Mucosa of descending colon (tissue), 3 donors: ENCODE measurements at regions not wholly inside any gene's neighbourhood (a gene's known extent, or its start where the extent isn't known, plus 50 kb on each side); places are given as distances from the start of the nearest gene placed in this dataset.

Experiments
- ATAC-seq: fragments of 200-7000 bp; cut with Tn5 transposase; one replicate; pipeline ENCODE4 v1.9.1; 2020; ENCODE audit warnings: mild to moderate bottlenecking, moderate library complexity
- DNase-seq, 3 donors: peaks; one replicate each; pipeline ENCODE4 v3.0.0-alpha.2; 2020
- H3K36me3 ChIP-seq: fragments of 200-600 bp; one replicate; pipeline ENCODE4 v1.8.0; 2021; ENCODE audit warnings: low read depth, mild to moderate bottlenecking
- H3K4me1 ChIP-seq: fragments of 200-600 bp; one replicate; pipeline ENCODE4 v1.8.0; 2021; ENCODE audit warnings: low read depth, mild to moderate bottlenecking
- H3K4me3 ChIP-seq: fragments of 200-600 bp; one replicate; pipeline ENCODE4 v1.8.0; 2021; ENCODE audit warnings: mild to moderate bottlenecking
- H3K9me3 ChIP-seq: fragments of 200-600 bp; one replicate; pipeline ENCODE4 v1.8.0; 2021; ENCODE audit warnings: mild to moderate bottlenecking
- CTCF ChIP-seq: fragments of 200-600 bp; IDR thresholded peaks from one replicate; pipeline ENCODE4 v1.8.0; 2022; ENCODE audit warnings: antibody characterized with exemption, mild to moderate bottlenecking
- intact Hi-C, 2 donors: fragments of 100-400 bp; cut with DNase I in 1 of 2; cut with micrococcal nuclease in 1 of 2; formaldehyde crosslinking; loops; one replicate each; pipeline versions ENCODE4 v1.11.0 to v1.11.1; 2022; cut with DNase I, micrococcal nuclease
- donor health status: DM: no; HTN: no; CAD: no; lungs with moderate emphysema.
- donor health status: DM: no; HTN: no; CAD: no.
- donor health status: DM: no; HTN: yes; CAD: no.

- no peak for DNase-seq
- no peak for TF ChIP-seq CTCF
- Histone ChIP-seq H3K36me3 (no peaks in the 10 kb centered on the region), H3K9me3 (no peaks in the 10 kb centered on the region), H3K4me1 (no peaks in the 10 kb centered on the region), H3K4me3 (no peak overlapping the region)
- intact Hi-C loops = no loop called here
- no peak for ATAC-seq
These were observed 437.4 kb downstream of the PIK3C3 start for GRCh38 chr18:42392416-42392815.

GRCh38 chr18:42392926-42393325, 437.9 kb downstream of the PIK3C3 start:
- Histone ChIP-seq H3K4me3 (no peak overlapping the region), H3K9me3 (no peaks in the 10 kb centered on the region), H3K36me3 (no peaks in the 10 kb centered on the region), H3K4me1 (no peaks in the 10 kb centered on the region)
- TF ChIP-seq CTCF = no peak
- DNase-seq = no peak
- intact Hi-C loops = no loop called here
- no peak for ATAC-seq

GRCh38 chr18:42394238-42394637, 439.2 kb downstream of the PIK3C3 start:
- no peaks in the 10 kb centered on the region for H3K4me1 ChIP-seq
- intact Hi-C loops = no loop called here
- no peaks in the 10 kb centered on the region for H3K9me3 ChIP-seq
- DNase-seq = no peak
- H3K36me3 ChIP-seq = no peaks in the 10 kb centered on the region
- no peak for ATAC-seq
- no peak for TF ChIP-seq CTCF
- no peak overlapping the region for H3K4me3 ChIP-seq

- H3K4me3 ChIP-seq = no peak overlapping the region
- intact Hi-C loops = no loop called here
- no peaks in the 10 kb centered on the region for H3K4me1 ChIP-seq
- ATAC-seq (no peak), DNase-seq (no peak)
- no peak for TF ChIP-seq CTCF
- H3K36me3 ChIP-seq = no peaks in the 10 kb centered on the region
- H3K9me3 ChIP-seq = no peaks in the 10 kb centered on the region
These were observed 446.2 kb downstream of the PIK3C3 start for GRCh38 chr18:42401131-42401673.

GRCh38 chr18:42404151-42404550, 449.1 kb downstream of the PIK3C3 start:
- intact Hi-C loops = no loop called here
- DNase-seq (no peak), ATAC-seq (no peak)
- Histone ChIP-seq H3K36me3 (no peaks in the 10 kb centered on the region), H3K9me3 (no peaks in the 10 kb centered on the region), H3K4me1 (no peaks in the 10 kb centered on the region), H3K4me3 (no peak overlapping the region)
- TF ChIP-seq CTCF = no peak

- no peak for TF ChIP-seq CTCF
- DNase-seq (no peak), ATAC-seq (no peak)
- no peak overlapping the region for H3K4me3 ChIP-seq
- intact Hi-C loops = no loop called here
- H3K4me1 ChIP-seq = no peaks in the 10 kb centered on the region
- no peaks in the 10 kb centered on the region for H3K9me3 ChIP-seq
- no peaks in the 10 kb centered on the region for H3K36me3 ChIP-seq
These were observed 454.0 kb downstream of the PIK3C3 start for GRCh38 chr18:42409005-42409404.
